Caco-2 (cell line): ENCODE measurements at regions not wholly inside any gene's neighbourhood (a gene's known extent, or its start where the extent isn't known, plus 50 kb on each side); places are given as distances from the start of the nearest gene placed in this dataset.

Experiments
- BruUV-seq: library from RNA; stranded (reverse); fragments of 400-500 nt; replicated peaks from 2 replicates; lab custom pipeline; 2021; lab: Mats Ljungman, UMichigan
- CTCF ChIA-PET: fragments of 300-600 bp; sonication (Branson Sonifier 250); formaldehyde crosslinking; loops from one replicate; lab custom pipeline; 2022; ENCODE audit warnings: antibody characterized with exemption; lab: Charles Lee
- POLR2A ChIA-PET: fragments of 300-600 bp; sonication (Branson Sonifier 250); formaldehyde crosslinking; loops from one replicate; lab custom pipeline; 2022; ENCODE audit warnings: antibody characterized with exemption; lab: Charles Lee
- DNase-seq, 2 experiments: peaks; one replicate each; pipeline versions ENCODE4 v3.0.0 to v3.0.0-alpha.2; 2020 to 2022
- H3K27me3 ChIP-seq: replicated peaks from 2 replicates; pipeline ENCODE4 v1.6.0; 2011; ENCODE audit warnings: low read length; ENCODE audit not compliant: control insufficient read depth, insufficient read depth
- H3K36me3 ChIP-seq: 2 replicates; pipeline ENCODE4 v1.5.1; 2011; ENCODE audit warnings: low read length; ENCODE audit not compliant: control insufficient read depth, insufficient read depth
- H3K4me1 ChIP-seq: fragments of 250-450 bp; sonication (Bioruptor Pico); 2 replicates; pipeline ENCODE4 v1.5.1; 2020; ENCODE audit warnings: mild to moderate bottlenecking
- H3K4me3 ChIP-seq: 2 replicates; pipeline ENCODE4 v1.5.1; 2011; ENCODE audit warnings: low read depth, mild to moderate bottlenecking, control low read depth, low read length
- H3K9me3 ChIP-seq: fragments of 250-450 bp; sonication (Bioruptor Pico); 2 replicates; pipeline ENCODE4 v1.5.1; 2020; ENCODE audit warnings: mild to moderate bottlenecking, moderate library complexity
- H3K27ac Mint-ChIP-seq: one replicate; pipeline ENCODE4 v1.8.0; 2022; ENCODE audit warnings: mixed read lengths; ENCODE audit not compliant: unreplicated experiment
- H3K27me3 Mint-ChIP-seq: one replicate; pipeline ENCODE4 v1.8.0; 2022; ENCODE audit warnings: mixed read lengths; ENCODE audit not compliant: insufficient read depth, unreplicated experiment
- H3K36me3 Mint-ChIP-seq: one replicate; pipeline ENCODE4 v1.8.0; 2022; ENCODE audit warnings: mild to moderate bottlenecking, mixed read lengths; ENCODE audit not compliant: insufficient read depth, unreplicated experiment
- H3K4me1 Mint-ChIP-seq: one replicate; pipeline ENCODE4 v1.8.0; 2022; ENCODE audit warnings: low read depth, mixed read lengths; ENCODE audit not compliant: unreplicated experiment
- H3K4me3 Mint-ChIP-seq: one replicate; pipeline ENCODE4 v1.8.0; 2022; ENCODE audit warnings: mild to moderate bottlenecking, moderate library complexity, mixed read lengths; ENCODE audit not compliant: unreplicated experiment
- H3K9me3 Mint-ChIP-seq: one replicate; pipeline ENCODE4 v1.8.0; 2022; ENCODE audit warnings: mixed read lengths; ENCODE audit not compliant: unreplicated experiment
- intact Hi-C: fragments of 100-400 bp; cut with micrococcal nuclease; formaldehyde crosslinking; loops from one replicate; pipeline ENCODE4 v1.10.0; 2022; ENCODE audit not compliant: unreplicated experiment
- TF ChIP-seq, protein P1 (sequence below), 2 experiments: fragments of 200-600 bp in 1 of 2; IDR thresholded peaks; 1 replicate in 1 of 2; 2 replicates in 1 of 2; pipeline versions ENCODE4 v1.5.1 to v1.8.0; 2011 to 2022; ENCODE audit warnings: antibody characterized with exemption in 1 of 2, control low read depth in 1 of 2, inconsistent platforms in 1 of 2, low read depth in 1 of 2, low read length in 1 of 2, mild to moderate bottlenecking in 1 of 2, moderate library complexity in 1 of 2; ENCODE audit not compliant: insufficient read depth in 1 of 2, severe bottlenecking in 1 of 2, unreplicated experiment in 1 of 2

GRCh38 chr13:47117268-47117667 lies 220.4 kb upstream of the HTR2A start:
- DNase-seq = no peak
- Histone ChIP-seq H3K36me3 (no peaks in the 10 kb centered on the region), H3K4me1 (no peaks in the 10 kb centered on the region), H3K27me3 (no peaks in the 10 kb centered on the region), H3K4me3 (no peak overlapping the region), H3K9me3 (no peaks in the 10 kb centered on the region; the same call in 1 of the 2 replicates)
- no TSS peak for BruUV-seq
- no peaks in the 10 kb centered on the region for H3K9me3 Mint-ChIP-seq
- H3K27me3 Mint-ChIP-seq = peaks cover 22% of the 10 kb centered on the region
- TF ChIP-seq, protein P1, sequence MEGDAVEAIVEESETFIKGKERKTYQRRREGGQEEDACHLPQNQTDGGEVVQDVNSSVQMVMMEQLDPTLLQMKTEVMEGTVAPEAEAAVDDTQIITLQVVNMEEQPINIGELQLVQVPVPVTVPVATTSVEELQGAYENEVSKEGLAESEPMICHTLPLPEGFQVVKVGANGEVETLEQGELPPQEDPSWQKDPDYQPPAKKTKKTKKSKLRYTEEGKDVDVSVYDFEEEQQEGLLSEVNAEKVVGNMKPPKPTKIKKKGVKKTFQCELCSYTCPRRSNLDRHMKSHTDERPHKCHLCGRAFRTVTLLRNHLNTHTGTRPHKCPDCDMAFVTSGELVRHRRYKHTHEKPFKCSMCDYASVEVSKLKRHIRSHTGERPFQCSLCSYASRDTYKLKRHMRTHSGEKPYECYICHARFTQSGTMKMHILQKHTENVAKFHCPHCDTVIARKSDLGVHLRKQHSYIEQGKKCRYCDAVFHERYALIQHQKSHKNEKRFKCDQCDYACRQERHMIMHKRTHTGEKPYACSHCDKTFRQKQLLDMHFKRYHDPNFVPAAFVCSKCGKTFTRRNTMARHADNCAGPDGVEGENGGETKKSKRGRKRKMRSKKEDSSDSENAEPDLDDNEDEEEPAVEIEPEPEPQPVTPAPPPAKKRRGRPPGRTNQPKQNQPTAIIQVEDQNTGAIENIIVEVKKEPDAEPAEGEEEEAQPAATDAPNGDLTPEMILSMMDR (IDR thresholded peaks at IDR 0.05; ENCODE audit: insufficient read depth in 1 of 2, low read depth in 1 of 2, low read length in 1 of 2, severe bottlenecking in 1 of 2, unreplicated experiment in 1 of 2) = no peak
- no peaks in the 10 kb centered on the region for H3K36me3 Mint-ChIP-seq
- no peaks in the 10 kb centered on the region for H3K4me1 Mint-ChIP-seq
- no peak overlapping the region for H3K4me3 Mint-ChIP-seq
- intact Hi-C loops = no loop called here
- CTCF ChIA-PET = no interaction called here
- POLR2A ChIA-PET = no interaction called here
- no peak overlapping the region for H3K27ac Mint-ChIP-seq

DNA sequence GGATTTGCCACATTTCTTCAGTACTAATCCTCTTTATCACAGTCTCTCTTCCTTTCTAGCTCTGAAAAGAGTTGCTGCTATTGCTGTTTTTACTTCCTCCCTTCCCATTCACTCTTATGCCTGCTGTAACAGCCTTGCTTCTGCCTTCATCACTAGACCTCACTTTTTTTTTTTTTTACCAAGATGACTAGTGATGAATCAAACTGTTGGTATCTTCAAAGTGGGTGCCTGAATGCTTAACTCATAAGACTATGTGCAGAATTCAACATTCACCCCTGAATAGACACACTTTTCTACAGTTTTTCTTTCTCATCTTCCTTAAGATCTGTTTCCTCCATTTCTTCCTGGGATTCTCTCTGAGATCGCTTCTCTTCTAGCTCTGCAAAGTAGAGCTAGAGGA lies 217.2 kb upstream of the HTR2A start:
- ChIA-PET CTCF (no interaction called here), POLR2A (no interaction called here)
- peaks cover 9% of the 10 kb centered on the region for H3K4me1 Mint-ChIP-seq
- no peaks in the 10 kb centered on the region for H3K36me3 ChIP-seq
- H3K36me3 Mint-ChIP-seq = no peaks in the 10 kb centered on the region
- no peaks in the 10 kb centered on the region for H3K27me3 ChIP-seq
- H3K9me3 Mint-ChIP-seq = no peaks in the 10 kb centered on the region
- peaks cover 16% of the 10 kb centered on the region for H3K27me3 Mint-ChIP-seq
- no peak for DNase-seq
- H3K4me3 Mint-ChIP-seq = no peak overlapping the region
- intact Hi-C loops = no loop called here
- H3K9me3 ChIP-seq = no peaks in the 10 kb centered on the region; the same call in 1 of the 2 replicates
- TF ChIP-seq, protein P1 (IDR thresholded peaks at IDR 0.05; ENCODE audit: insufficient read depth in 1 of 2, low read depth in 1 of 2, low read length in 1 of 2, severe bottlenecking in 1 of 2, unreplicated experiment in 1 of 2) = no peak
- H3K27ac Mint-ChIP-seq = no peak overlapping the region
- BruUV-seq = no TSS peak
- no peaks in the 10 kb centered on the region; the same call in 1 of the 2 replicates for H3K4me1 ChIP-seq
- no peak overlapping the region for H3K4me3 ChIP-seq

GRCh38 chr13:47112903-47113299 lies 216.0 kb upstream of the HTR2A start:
- H3K4me1 Mint-ChIP-seq = peaks cover 9% of the 10 kb centered on the region
- POLR2A ChIA-PET = no interaction called here
- TF ChIP-seq, protein P1 (IDR thresholded peaks at IDR 0.05; ENCODE audit: insufficient read depth in 1 of 2, low read depth in 1 of 2, low read length in 1 of 2, severe bottlenecking in 1 of 2, unreplicated experiment in 1 of 2) = no peak
- Histone ChIP-seq H3K4me1 (no peaks in the 10 kb centered on the region; the same call in 1 of the 2 replicates), H3K36me3 (no peaks in the 10 kb centered on the region), H3K4me3 (no peak overlapping the region), H3K27me3 (no peaks in the 10 kb centered on the region), H3K9me3 (no peaks in the 10 kb centered on the region; the same call in 1 of the 2 replicates)
- CTCF ChIA-PET = no interaction called here
- no peak overlapping the region for H3K4me3 Mint-ChIP-seq
- H3K9me3 Mint-ChIP-seq = no peaks in the 10 kb centered on the region
- no peak overlapping the region for H3K27ac Mint-ChIP-seq
- intact Hi-C loops = no loop called here
- H3K27me3 Mint-ChIP-seq = peaks cover 12% of the 10 kb centered on the region
- H3K36me3 Mint-ChIP-seq = no peaks in the 10 kb centered on the region
- DNase-seq = no peak
- no TSS peak for BruUV-seq
